Natural killer cell (primary cell): ENCODE measurements at regions not wholly inside any gene's neighbourhood (a gene's known extent, or its start where the extent isn't known, plus 50 kb on each side); places are given as distances from the start of the nearest gene placed in this dataset.

ENCODE experiments used
- ATAC-seq, 3 donors: fragments of 150-1000 bp in 2 of 3; fragments of 200-7000 bp in 1 of 3; cut with Tn5 transposase; 1 replicate in 1 of 3; 2 replicates in 2 of 3; pipeline ENCODE4 v1.10.0; 2021; ENCODE audit warnings: mild to moderate bottlenecking in 2 of 3, moderate library complexity in 2 of 3
- DNase-seq, 2 donors: peaks; one replicate each; pipeline versions ENCODE4 v3.0.0 to v3.0.0-alpha.2; 2013 to 2021; ENCODE audit warnings: mixed read lengths in 1 of 2
- H3K27ac ChIP-seq: one replicate; pipeline ENCODE4 v1.5.1; 2013; ENCODE audit warnings: mild to moderate bottlenecking, low read length
- H3K27me3 ChIP-seq: one replicate; pipeline ENCODE4 v1.6.1; 2013; ENCODE audit warnings: low read length; ENCODE audit not compliant: control insufficient read depth, insufficient read depth
- H3K36me3 ChIP-seq: one replicate; pipeline ENCODE4 v1.6.1; 2013; ENCODE audit warnings: low read length; ENCODE audit not compliant: control insufficient read depth, insufficient read depth
- H3K4me1 ChIP-seq: one replicate; pipeline ENCODE4 v1.6.1; 2013; ENCODE audit warnings: low read length; ENCODE audit not compliant: control insufficient read depth, insufficient read depth
- H3K4me3 ChIP-seq: one replicate; pipeline ENCODE4 v1.5.1; 2013; ENCODE audit warnings: low read length
- H3K9me3 ChIP-seq: one replicate; pipeline ENCODE4 v1.6.1; 2013; ENCODE audit warnings: low read length; ENCODE audit not compliant: control insufficient read depth, insufficient read depth
- H3K27ac Mint-ChIP-seq, 2 donors: one replicate each; pipeline ENCODE4 v1.8.0; 2022; ENCODE audit warnings: mild to moderate bottlenecking in 2 of 2, mixed read lengths in 2 of 2, moderate library complexity in 1 of 2
- H3K27me3 Mint-ChIP-seq, 2 donors: one replicate each; pipeline ENCODE4 v1.8.0; 2022; ENCODE audit warnings: low read depth in 2 of 2, mixed read lengths in 2 of 2
- H3K36me3 Mint-ChIP-seq: one replicate; pipeline ENCODE4 v1.8.0; 2022; ENCODE audit warnings: mixed read lengths
- H3K4me1 Mint-ChIP-seq, 2 donors: one replicate each; pipeline ENCODE4 v1.8.0; 2022; ENCODE audit warnings: mixed read lengths in 2 of 2
- H3K4me3 Mint-ChIP-seq: one replicate; pipeline ENCODE4 v1.8.0; 2022; ENCODE audit warnings: mild to moderate bottlenecking, moderate library complexity, mixed read lengths
- H3K9me3 Mint-ChIP-seq, 2 donors: one replicate each; pipeline ENCODE4 v1.8.0; 2022; ENCODE audit warnings: mixed read lengths in 2 of 2
- WGBS: methylation state at CpG from one replicate; pipeline ENCODE4 v1.1.7; 2013; ENCODE audit warnings: missing lambda C conversion rate; ENCODE audit not compliant: insufficient coverage; 5-methylcytosine and 5-hydroxymethylcytosine counted together
- intact Hi-C: fragments of 100-400 bp; cut with micrococcal nuclease; formaldehyde crosslinking; loops from one replicate; pipeline ENCODE4 v1.14.2; 2022
- TF ChIP-seq, protein P1 (sequence below): fragments of 200-600 bp; IDR thresholded peaks from one replicate; pipeline ENCODE4 v1.8.0; 2022; ENCODE audit warnings: antibody characterized with exemption

GRCh38 chr5:134465816-134466240 is 54.1 kb upstream of the CDKN2AIPNL start:
- Histone ChIP-seq H3K4me3 (peak overlapping the region; percentile 43), H3K27me3 (no peaks in the 10 kb centered on the region), H3K36me3 (no peaks in the 10 kb centered on the region), H3K27ac (peak overlapping the region; percentile 8), H3K4me1 (peaks cover 22% of the 10 kb centered on the region), H3K9me3 (no peaks in the 10 kb centered on the region)
- 3% methylated on average over 31 of the region's 31 CpGs for WGBS
- peak overlapping the region; percentile 79 for H3K4me3 Mint-ChIP-seq
- peak; percentile 72 to 88 (median 86) for ATAC-seq
- no peaks in the 10 kb centered on the region for H3K27me3 Mint-ChIP-seq
- TF ChIP-seq, protein P1, sequence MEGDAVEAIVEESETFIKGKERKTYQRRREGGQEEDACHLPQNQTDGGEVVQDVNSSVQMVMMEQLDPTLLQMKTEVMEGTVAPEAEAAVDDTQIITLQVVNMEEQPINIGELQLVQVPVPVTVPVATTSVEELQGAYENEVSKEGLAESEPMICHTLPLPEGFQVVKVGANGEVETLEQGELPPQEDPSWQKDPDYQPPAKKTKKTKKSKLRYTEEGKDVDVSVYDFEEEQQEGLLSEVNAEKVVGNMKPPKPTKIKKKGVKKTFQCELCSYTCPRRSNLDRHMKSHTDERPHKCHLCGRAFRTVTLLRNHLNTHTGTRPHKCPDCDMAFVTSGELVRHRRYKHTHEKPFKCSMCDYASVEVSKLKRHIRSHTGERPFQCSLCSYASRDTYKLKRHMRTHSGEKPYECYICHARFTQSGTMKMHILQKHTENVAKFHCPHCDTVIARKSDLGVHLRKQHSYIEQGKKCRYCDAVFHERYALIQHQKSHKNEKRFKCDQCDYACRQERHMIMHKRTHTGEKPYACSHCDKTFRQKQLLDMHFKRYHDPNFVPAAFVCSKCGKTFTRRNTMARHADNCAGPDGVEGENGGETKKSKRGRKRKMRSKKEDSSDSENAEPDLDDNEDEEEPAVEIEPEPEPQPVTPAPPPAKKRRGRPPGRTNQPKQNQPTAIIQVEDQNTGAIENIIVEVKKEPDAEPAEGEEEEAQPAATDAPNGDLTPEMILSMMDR = no peak
- no peaks in the 10 kb centered on the region for H3K36me3 Mint-ChIP-seq
- no peaks in the 10 kb centered on the region for H3K9me3 Mint-ChIP-seq
- peak overlapping the region in 1 of 2 donors; percentile 77 for H3K27ac Mint-ChIP-seq
- intact Hi-C loops = no loop called here
- H3K4me1 Mint-ChIP-seq = peaks cover 5 to 13% of the 10 kb centered on the region in 2 donors
- peak; percentile 49 to 70 for DNase-seq

GRCh38 chr5:134464988-134465815 is 53.5 kb upstream of the CDKN2AIPNL start:
- intact Hi-C loops = no loop called here
- no peaks in the 10 kb centered on the region for H3K9me3 ChIP-seq
- H3K27ac Mint-ChIP-seq = peak overlapping the region in 1 of 2 donors; percentile 77
- H3K27ac ChIP-seq = no peak overlapping the region
- 87% methylated on average over 9 of the region's 10 CpGs for WGBS
- peaks cover 22% of the 10 kb centered on the region for H3K4me1 ChIP-seq
- no peaks in the 10 kb centered on the region for H3K36me3 ChIP-seq
- ATAC-seq (peak in 1 of 3 donors; percentile 4), DNase-seq (no peak)
- H3K36me3 Mint-ChIP-seq = no peaks in the 10 kb centered on the region
- TF ChIP-seq, protein P1 = no peak
- peaks cover 5 to 13% of the 10 kb centered on the region in 2 donors for H3K4me1 Mint-ChIP-seq
- no peaks in the 10 kb centered on the region for H3K27me3 Mint-ChIP-seq
- peak overlapping the region; percentile 79 for H3K4me3 Mint-ChIP-seq
- no peaks in the 10 kb centered on the region for H3K27me3 ChIP-seq
- peak overlapping the region; percentile 43 for H3K4me3 ChIP-seq
- H3K9me3 Mint-ChIP-seq = no peaks in the 10 kb centered on the region

GRCh38 chr5:134463991-134464760 is 52.5 kb upstream of the CDKN2AIPNL start:
- intact Hi-C loops = no loop called here
- no peaks in the 10 kb centered on the region for H3K36me3 ChIP-seq
- H3K9me3 Mint-ChIP-seq = no peaks in the 10 kb centered on the region
- no peak overlapping the region for H3K4me3 ChIP-seq
- H3K36me3 Mint-ChIP-seq = no peaks in the 10 kb centered on the region
- H3K9me3 ChIP-seq = no peaks in the 10 kb centered on the region
- no peak overlapping the region for H3K27ac Mint-ChIP-seq
- TF ChIP-seq, protein P1 = no peak
- no peaks in the 10 kb centered on the region for H3K27me3 Mint-ChIP-seq
- WGBS = 54% methylated on average over 10 of the region's 10 CpGs
- DNase-seq (no peak), ATAC-seq (no peak)
- H3K4me1 ChIP-seq = peaks cover 22% of the 10 kb centered on the region
- no peak overlapping the region for H3K27ac ChIP-seq
- peaks cover 5 to 13% of the 10 kb centered on the region in 2 donors for H3K4me1 Mint-ChIP-seq
- peak overlapping the region; percentile 50 for H3K4me3 Mint-ChIP-seq
- H3K27me3 ChIP-seq = no peaks in the 10 kb centered on the region
